ENCODE measurements at regions not wholly inside any gene's neighbourhood (a gene's known extent, or its start where the extent isn't known, plus 50 kb on each side); places are given as distances from the start of the nearest gene placed in this dataset.

DNA sequence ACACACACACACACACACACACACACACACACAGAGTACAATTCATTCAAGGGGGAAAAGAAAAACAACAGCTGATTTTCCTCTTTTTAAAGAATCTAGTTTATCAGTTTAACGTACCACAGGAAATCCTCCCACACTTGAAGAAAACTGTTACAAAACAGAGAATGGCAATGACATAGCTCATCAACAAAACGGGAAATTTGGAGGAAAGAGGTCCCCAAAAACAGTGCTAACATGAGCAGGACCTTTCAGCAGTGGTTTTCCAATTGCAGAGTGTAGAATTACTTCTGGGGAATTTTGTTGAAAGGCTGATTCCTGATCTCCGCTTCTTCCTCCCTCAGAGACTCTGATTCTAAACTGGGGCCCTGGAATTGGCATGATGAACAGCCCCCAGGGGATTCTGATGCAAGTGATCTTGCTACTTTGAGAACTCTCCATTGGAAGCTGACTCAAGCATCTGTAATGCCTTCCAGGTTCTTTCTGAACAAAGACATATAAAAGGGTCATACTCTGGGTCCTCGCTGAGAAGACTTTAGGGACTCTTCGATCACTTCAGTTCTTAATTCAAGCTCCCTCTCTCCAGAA is 442.6 kb upstream of the PROK2 start:
- TF ChIP-seq, protein P1, sequence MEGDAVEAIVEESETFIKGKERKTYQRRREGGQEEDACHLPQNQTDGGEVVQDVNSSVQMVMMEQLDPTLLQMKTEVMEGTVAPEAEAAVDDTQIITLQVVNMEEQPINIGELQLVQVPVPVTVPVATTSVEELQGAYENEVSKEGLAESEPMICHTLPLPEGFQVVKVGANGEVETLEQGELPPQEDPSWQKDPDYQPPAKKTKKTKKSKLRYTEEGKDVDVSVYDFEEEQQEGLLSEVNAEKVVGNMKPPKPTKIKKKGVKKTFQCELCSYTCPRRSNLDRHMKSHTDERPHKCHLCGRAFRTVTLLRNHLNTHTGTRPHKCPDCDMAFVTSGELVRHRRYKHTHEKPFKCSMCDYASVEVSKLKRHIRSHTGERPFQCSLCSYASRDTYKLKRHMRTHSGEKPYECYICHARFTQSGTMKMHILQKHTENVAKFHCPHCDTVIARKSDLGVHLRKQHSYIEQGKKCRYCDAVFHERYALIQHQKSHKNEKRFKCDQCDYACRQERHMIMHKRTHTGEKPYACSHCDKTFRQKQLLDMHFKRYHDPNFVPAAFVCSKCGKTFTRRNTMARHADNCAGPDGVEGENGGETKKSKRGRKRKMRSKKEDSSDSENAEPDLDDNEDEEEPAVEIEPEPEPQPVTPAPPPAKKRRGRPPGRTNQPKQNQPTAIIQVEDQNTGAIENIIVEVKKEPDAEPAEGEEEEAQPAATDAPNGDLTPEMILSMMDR (conservative IDR thresholded peaks at IDR 0.05; ENCODE audit: low read depth, low read length), result no peak
- no peak for TF ChIP-seq MXI1 (IDR thresholded peaks at IDR 0.05; ENCODE audit: borderline replicate concordance, low read depth, low read length)
- TF ChIP-seq RCOR1 (IDR thresholded peaks at IDR 0.05; ENCODE audit: insufficient replicate concordance, low read length), result no peak
- TF ChIP-seq POLR2A (IDR thresholded peaks at IDR 0.05; ENCODE audit: low read depth, low read length), result no peak
- TF ChIP-seq, protein P2, sequence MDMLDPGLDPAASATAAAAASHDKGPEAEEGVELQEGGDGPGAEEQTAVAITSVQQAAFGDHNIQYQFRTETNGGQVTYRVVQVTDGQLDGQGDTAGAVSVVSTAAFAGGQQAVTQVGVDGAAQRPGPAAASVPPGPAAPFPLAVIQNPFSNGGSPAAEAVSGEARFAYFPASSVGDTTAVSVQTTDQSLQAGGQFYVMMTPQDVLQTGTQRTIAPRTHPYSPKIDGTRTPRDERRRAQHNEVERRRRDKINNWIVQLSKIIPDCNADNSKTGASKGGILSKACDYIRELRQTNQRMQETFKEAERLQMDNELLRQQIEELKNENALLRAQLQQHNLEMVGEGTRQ (IDR thresholded peaks at IDR 0.05; ENCODE audit: low read depth, low read length), result no peak
- TF ChIP-seq CEBPB (IDR thresholded peaks at IDR 0.05; ENCODE audit: low read depth, low read length), result no peak
- no peak for TF ChIP-seq SMC3 (IDR thresholded peaks at IDR 0.05; ENCODE audit: low read depth, low read length)
- no peak for TF ChIP-seq RAD21 (IDR thresholded peaks at IDR 0.05; ENCODE audit: low read length)
- TF ChIP-seq RFX5 (IDR thresholded peaks at IDR 0.05; ENCODE audit: low read depth, low read length), result no peak
- TF ChIP-seq, protein P3, sequence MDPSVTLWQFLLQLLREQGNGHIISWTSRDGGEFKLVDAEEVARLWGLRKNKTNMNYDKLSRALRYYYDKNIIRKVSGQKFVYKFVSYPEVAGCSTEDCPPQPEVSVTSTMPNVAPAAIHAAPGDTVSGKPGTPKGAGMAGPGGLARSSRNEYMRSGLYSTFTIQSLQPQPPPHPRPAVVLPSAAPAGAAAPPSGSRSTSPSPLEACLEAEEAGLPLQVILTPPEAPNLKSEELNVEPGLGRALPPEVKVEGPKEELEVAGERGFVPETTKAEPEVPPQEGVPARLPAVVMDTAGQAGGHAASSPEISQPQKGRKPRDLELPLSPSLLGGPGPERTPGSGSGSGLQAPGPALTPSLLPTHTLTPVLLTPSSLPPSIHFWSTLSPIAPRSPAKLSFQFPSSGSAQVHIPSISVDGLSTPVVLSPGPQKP (IDR thresholded peaks at IDR 0.05; ENCODE audit: borderline replicate concordance, low read depth, low read length), result no peak
- no peak for TF ChIP-seq FOS (IDR thresholded peaks at IDR 0.05; ENCODE audit: low read depth, low read length)
- TF ChIP-seq NFE2L2 (IDR thresholded peaks at IDR 0.05; ENCODE audit: low read depth, low read length), result no peak
- no peak for TF ChIP-seq CHD1 (IDR thresholded peaks at IDR 0.05; ENCODE audit: low read depth, low read length)

All from IMR-90 (cell line).